Subcutaneous abdominal adipose tissue (tissue), 5 donors: ENCODE measurements at regions not wholly inside any gene's neighbourhood (a gene's known extent, or its start where the extent isn't known, plus 50 kb on each side); places are given as distances from the start of the nearest gene placed in this dataset.
"Not testable (repeated sequence)": the region's sequence is repeated elsewhere in the genome, so short reads cannot be mapped to it uniquely, and the experiment has no call there.

Experiments used
- H3K27ac ChIP-seq: one replicate; pipeline ENCODE4 v1.7.0; 2013; ENCODE audit warnings: low read depth, mild to moderate bottlenecking, inconsistent platforms, low read length, moderate library complexity
- H3K27me3 ChIP-seq, 5 donors: one replicate each; pipeline ENCODE4 v1.7.0; 2013; ENCODE audit warnings: low read length in 5 of 5, inconsistent platforms in 1 of 5; ENCODE audit not compliant: control insufficient read depth in 5 of 5, insufficient read depth in 4 of 5
- H3K36me3 ChIP-seq, 5 donors: one replicate each; pipeline ENCODE4 v1.7.0; 2013; ENCODE audit warnings: low read length in 5 of 5; ENCODE audit not compliant: control insufficient read depth in 5 of 5, insufficient read depth in 5 of 5
- H3K4me1 ChIP-seq, 5 donors: one replicate each; pipeline ENCODE4 v1.7.0; 2013; ENCODE audit warnings: low read length in 5 of 5, mild to moderate bottlenecking in 3 of 5, moderate library complexity in 1 of 5; ENCODE audit not compliant: control insufficient read depth in 5 of 5, insufficient read depth in 5 of 5
- H3K4me3 ChIP-seq, 5 donors: one replicate each; pipeline ENCODE4 v1.7.0; 2013; ENCODE audit warnings: low read length in 5 of 5, low read depth in 1 of 5
- H3K9ac ChIP-seq, 5 donors: one replicate each; pipeline ENCODE4 v1.7.0; 2013; ENCODE audit warnings: low read length in 5 of 5, mild to moderate bottlenecking in 4 of 5, moderate library complexity in 3 of 5
- H3K9me3 ChIP-seq, 5 donors: one replicate each; pipeline ENCODE4 v1.7.0; 2013; ENCODE audit warnings: low read length in 5 of 5; ENCODE audit not compliant: control insufficient read depth in 5 of 5
- donor health status: healthy.
- donor health status: healthy.
- donor health status: healthy.
- donor health status: healthy.
- donor health status: healthy.

- H3K9ac ChIP-seq, result no peak overlapping the region
- H3K9me3 ChIP-seq, result peaks cover 0 to 6% (median 0%) of the 10 kb centered on the region in 5 donors
- H3K27ac ChIP-seq, result no peak overlapping the region
- no peak overlapping the region for H3K4me3 ChIP-seq
- H3K27me3 ChIP-seq, result no peaks in the 10 kb centered on the region
- no peaks in the 10 kb centered on the region for H3K4me1 ChIP-seq
- no peaks in the 10 kb centered on the region for H3K36me3 ChIP-seq
Measured at GRCh38 chr18:70693246-70693645, 404.4 kb downstream of the SOCS6 start.

GRCh38 chr18:70689765-70690164, 400.9 kb downstream of the SOCS6 start:
- not testable (repeated sequence) for H3K27me3 ChIP-seq, H3K27ac ChIP-seq, H3K4me1 ChIP-seq, H3K9me3 ChIP-seq, H3K4me3 ChIP-seq, H3K36me3 ChIP-seq, H3K9ac ChIP-seq

GRCh38 chr18:70688286-70688685, 399.4 kb downstream of the SOCS6 start:
- Histone ChIP-seq H3K9me3 (no peaks in the 10 kb centered on the region), H3K27ac (no peak overlapping the region), H3K27me3 (no peaks in the 10 kb centered on the region), H3K4me1 (no peaks in the 10 kb centered on the region), H3K36me3 (no peaks in the 10 kb centered on the region), H3K4me3 (no peak overlapping the region), H3K9ac (no peak overlapping the region)

GRCh38 chr18:70684821-70685220, 396.0 kb downstream of the SOCS6 start:
- Histone ChIP-seq H3K9ac (no peak overlapping the region), H3K27me3 (no peaks in the 10 kb centered on the region), H3K27ac (no peak overlapping the region), H3K4me1 (no peaks in the 10 kb centered on the region), H3K36me3 (no peaks in the 10 kb centered on the region), H3K9me3 (peaks cover 0 to 4% (median 0%) of the 10 kb centered on the region in 5 donors), H3K4me3 (no peak overlapping the region)

- no peaks in the 10 kb centered on the region for H3K27me3 ChIP-seq
- H3K4me3 ChIP-seq, result no peak overlapping the region
- H3K4me1 ChIP-seq, result no peaks in the 10 kb centered on the region
- peaks cover 0 to 4% (median 0%) of the 10 kb centered on the region in 5 donors for H3K9me3 ChIP-seq
- H3K27ac ChIP-seq, result no peak overlapping the region
- no peak overlapping the region for H3K9ac ChIP-seq
- H3K36me3 ChIP-seq, result no peaks in the 10 kb centered on the region
Measured at GRCh38 chr18:70683263-70683662, 394.4 kb downstream of the SOCS6 start.

- Histone ChIP-seq H3K36me3 (no peaks in the 10 kb centered on the region), H3K9ac (no peak overlapping the region), H3K27ac (no peak overlapping the region), H3K4me3 (no peak overlapping the region), H3K4me1 (no peaks in the 10 kb centered on the region), H3K9me3 (peaks cover 0 to 2% (median 0%) of the 10 kb centered on the region in 5 donors), H3K27me3 (no peaks in the 10 kb centered on the region)
Measured at GRCh38 chr18:70674896-70675295, 386.1 kb downstream of the SOCS6 start.

- peaks cover 0 to 11% (median 0%) of the 10 kb centered on the region in 5 donors for H3K9me3 ChIP-seq
- H3K4me3 ChIP-seq, result no peak overlapping the region
- no peaks in the 10 kb centered on the region for H3K27me3 ChIP-seq
- no peaks in the 10 kb centered on the region for H3K4me1 ChIP-seq
- no peaks in the 10 kb centered on the region for H3K36me3 ChIP-seq
- H3K9ac ChIP-seq, result no peak overlapping the region
- no peak overlapping the region for H3K27ac ChIP-seq
Measured at GRCh38 chr18:70673831-70674230, 385.0 kb downstream of the SOCS6 start.

- Histone ChIP-seq H3K9me3 (peaks cover 0 to 12% (median 0%) of the 10 kb centered on the region in 5 donors), H3K36me3 (no peaks in the 10 kb centered on the region), H3K4me1 (no peaks in the 10 kb centered on the region), H3K27ac (no peak overlapping the region), H3K27me3 (no peaks in the 10 kb centered on the region), H3K4me3 (no peak overlapping the region), H3K9ac (no peak overlapping the region)
Measured at GRCh38 chr18:70672581-70672980, 383.7 kb downstream of the SOCS6 start.

GRCh38 chr18:70671889-70672565, 383.2 kb downstream of the SOCS6 start:
- Histone ChIP-seq H3K9me3 (peaks cover 0 to 12% (median 0%) of the 10 kb centered on the region in 5 donors), H3K4me3 (no peak overlapping the region), H3K36me3 (no peaks in the 10 kb centered on the region), H3K4me1 (no peaks in the 10 kb centered on the region), H3K27ac (no peak overlapping the region), H3K27me3 (no peaks in the 10 kb centered on the region), H3K9ac (no peak overlapping the region)

- Histone ChIP-seq H3K27me3 (peaks cover 0 to 4% (median 0%) of the 10 kb centered on the region in 5 donors), H3K4me3 (no peak overlapping the region), H3K9ac (no peak overlapping the region), H3K27ac (no peak overlapping the region), H3K36me3 (no peaks in the 10 kb centered on the region), H3K9me3 (peaks cover 0 to 12% (median 0%) of the 10 kb centered on the region in 5 donors), H3K4me1 (no peaks in the 10 kb centered on the region)
Measured at GRCh38 chr18:70666936-70667335, 378.1 kb downstream of the SOCS6 start.
